ENCODE measurements at regions not wholly inside any gene's neighbourhood (a gene's known extent, or its start where the extent isn't known, plus 50 kb on each side); places are given as distances from the start of the nearest gene placed in this dataset.

GRCh38 chr20:51233345-51233744, 210.4 kb upstream of the KCNG1 start:
- Histone ChIP-seq H3K9ac (ENCODE audit: low read length) (no peak overlapping the region), H3K79me2 (ENCODE audit: control insufficient read depth, insufficient read depth, low read length) (no peaks in the 10 kb centered on the region), H3K27me3 (replicated peaks in 1 of 4; ENCODE audit: control extremely low read depth in 1 of 4, control insufficient read depth in 3 of 4, insufficient read depth in 4 of 4, low read length in 3 of 4) (peaks cover 0 to 2% (median 0%) of the 10 kb centered on the region in 4 experiments), H4K20me1 (ENCODE audit: control insufficient read depth, insufficient read depth, low read length, poor library complexity, severe bottlenecking) (no peaks in the 10 kb centered on the region), H3K4me2 (replicated peaks; ENCODE audit: low read depth, low read length, poor library complexity, severe bottlenecking) (no peak overlapping the region), H3K36me3 (replicated peaks in 1 of 2; ENCODE audit: control extremely low read depth in 1 of 2, control insufficient read depth in 1 of 2, extremely low read depth in 1 of 2, insufficient read depth in 2 of 2, low read length in 1 of 2) (no peaks in the 10 kb centered on the region), H2AFZ (ENCODE audit: insufficient read depth, low read depth, low read length, poor library complexity, severe bottlenecking) (no peak overlapping the region), H3K4me1 (ENCODE audit: control insufficient read depth in 2 of 2, insufficient read depth in 2 of 2, low read length in 2 of 2) (no peaks in the 10 kb centered on the region), H3K27ac (ENCODE audit: low read length in 2 of 2) (no peak overlapping the region), H3K4me3 (ENCODE audit: control extremely low read depth in 1 of 5, extremely low read depth in 1 of 5, insufficient read depth in 1 of 5, low read depth in 2 of 5, low read length in 4 of 5) (no peak overlapping the region), H3K9me3 (ENCODE audit: control extremely low read depth in 1 of 3, control insufficient read depth in 2 of 3, insufficient read depth in 1 of 3, low read length in 2 of 3) (peaks cover 0 to 10% (median 0%) of the 10 kb centered on the region in 3 donors)
- 84% methylated on average over 5 of the region's 6 CpGs for WGBS (ENCODE audit: insufficient coverage)
- POLR2A ChIA-PET: no interaction called here
- TF ChIP-seq CTCF (IDR thresholded peaks at IDR 0.05) (no peak), EZH2 (IDR thresholded peaks at IDR 0.05; ENCODE audit: borderline replicate concordance, insufficient read depth, low read depth, low read length, poor library complexity, severe bottlenecking) (no peak)
- intact Hi-C loops (cut with micrococcal nuclease): no loop called here
- DNase-seq (no peak), ATAC-seq (ENCODE audit: low read depth) (no peak)
- H3K27me3 Mint-ChIP-seq: peaks cover 34% of the 10 kb centered on the region
- H3K4me3 Mint-ChIP-seq: no peak overlapping the region
- no peak overlapping the region for H3K27ac Mint-ChIP-seq
- CTCF ChIA-PET: no interaction called here
- no peaks in the 10 kb centered on the region for H3K9me3 Mint-ChIP-seq (ENCODE audit: insufficient read depth)
- H3K4me1 Mint-ChIP-seq: no peaks in the 10 kb centered on the region

GRCh38 chr20:51230727-51231126, 207.8 kb upstream of the KCNG1 start:
- intact Hi-C loops (cut with micrococcal nuclease): no loop called here
- Mint-ChIP-seq H3K4me1 (no peaks in the 10 kb centered on the region), H3K4me3 (no peak overlapping the region), H3K27me3 (peaks cover 25% of the 10 kb centered on the region), H3K27ac (no peak overlapping the region), H3K9me3 (ENCODE audit: insufficient read depth) (no peaks in the 10 kb centered on the region)
- ChIA-PET POLR2A (no interaction called here), CTCF (no interaction called here)
- ATAC-seq (ENCODE audit: low read depth): no peak
- Histone ChIP-seq H3K9me3 (ENCODE audit: control extremely low read depth in 1 of 3, control insufficient read depth in 2 of 3, insufficient read depth in 1 of 3, low read length in 2 of 3) (peaks cover 0 to 10% (median 0%) of the 10 kb centered on the region in 3 donors), H3K27ac (ENCODE audit: low read length in 2 of 2) (no peak overlapping the region), H3K4me2 (replicated peaks; ENCODE audit: low read depth, low read length, poor library complexity, severe bottlenecking) (no peak overlapping the region), H3K9ac (ENCODE audit: low read length) (no peak overlapping the region), H2AFZ (ENCODE audit: insufficient read depth, low read depth, low read length, poor library complexity, severe bottlenecking) (no peak overlapping the region), H4K20me1 (ENCODE audit: control insufficient read depth, insufficient read depth, low read length, poor library complexity, severe bottlenecking) (no peaks in the 10 kb centered on the region), H3K27me3 (replicated peaks in 1 of 4; ENCODE audit: control extremely low read depth in 1 of 4, control insufficient read depth in 3 of 4, insufficient read depth in 4 of 4, low read length in 3 of 4) (no peaks in the 10 kb centered on the region), H3K36me3 (replicated peaks in 1 of 2; ENCODE audit: control extremely low read depth in 1 of 2, control insufficient read depth in 1 of 2, extremely low read depth in 1 of 2, insufficient read depth in 2 of 2, low read length in 1 of 2) (no peaks in the 10 kb centered on the region), H3K4me1 (ENCODE audit: control insufficient read depth in 2 of 2, insufficient read depth in 2 of 2, low read length in 2 of 2) (no peaks in the 10 kb centered on the region), H3K79me2 (ENCODE audit: control insufficient read depth, insufficient read depth, low read length) (no peaks in the 10 kb centered on the region), H3K4me3 (ENCODE audit: control extremely low read depth in 1 of 5, extremely low read depth in 1 of 5, insufficient read depth in 1 of 5, low read depth in 2 of 5, low read length in 4 of 5) (no peak overlapping the region)
- no peak for TF ChIP-seq EZH2 (IDR thresholded peaks at IDR 0.05; ENCODE audit: borderline replicate concordance, insufficient read depth, low read depth, low read length, poor library complexity, severe bottlenecking)
- no peak for TF ChIP-seq CTCF (IDR thresholded peaks at IDR 0.05)
- 92% methylated on average over 11 of the region's 11 CpGs for WGBS (ENCODE audit: insufficient coverage)
- DNase-seq: no peak
